ENCODE measurements at regions not wholly inside any gene's neighbourhood (a gene's known extent, or its start where the extent isn't known, plus 50 kb on each side); places are given as distances from the start of the nearest gene placed in this dataset.

- no peak for DNase-seq (ENCODE audit: low spot score)
- H3K27me3 ChIP-seq (ENCODE audit: control insufficient read depth in 4 of 4, insufficient read depth in 4 of 4, low read length in 3 of 4): peaks cover 0 to 3% (median 0%) of the 10 kb centered on the region in 4 donors
- no peaks in the 10 kb centered on the region for H3K36me3 ChIP-seq (ENCODE audit: control insufficient read depth in 4 of 4, insufficient read depth in 3 of 4, low read depth in 1 of 4, low read length in 3 of 4)
- H3K27ac ChIP-seq (ENCODE audit: low read depth in 1 of 2, low read length in 2 of 2): no peak overlapping the region
- WGBS: 98% methylated on average over 2 of the region's 2 CpGs
- no peak overlapping the region for H3K4me3 ChIP-seq (ENCODE audit: low read depth in 1 of 3, low read length in 3 of 3)
- peaks cover 0 to 6% (median 0%) of the 10 kb centered on the region in 4 donors for H3K4me1 ChIP-seq (ENCODE audit: control insufficient read depth in 4 of 4, insufficient read depth in 4 of 4, low read length in 3 of 4)
- no peak overlapping the region for H3K9ac ChIP-seq (ENCODE audit: low read depth in 1 of 2, low read length in 2 of 2)
- no peaks in the 10 kb centered on the region for H3K9me3 ChIP-seq (ENCODE audit: control insufficient read depth in 4 of 4, low read length in 3 of 4)
- TF ChIP-seq TAF1 (conservative IDR thresholded peaks at IDR 0.05) (no peak), ATF3 (IDR thresholded peaks at IDR 0.05) (no peak)
Measured at GRCh38 chr9:88796947-88797346, 194.3 kb upstream of the S1PR3 start.

GRCh38 chr9:88798476-88798875 is 192.8 kb upstream of the S1PR3 start:
- no peak overlapping the region for H3K27ac ChIP-seq (ENCODE audit: low read depth in 1 of 2, low read length in 2 of 2)
- H3K9me3 ChIP-seq (ENCODE audit: control insufficient read depth in 4 of 4, low read length in 3 of 4): peaks cover 0 to 3% (median 0%) of the 10 kb centered on the region in 4 donors
- no peak overlapping the region for H3K9ac ChIP-seq (ENCODE audit: low read depth in 1 of 2, low read length in 2 of 2)
- 92% methylated on average over 4 of the region's 4 CpGs for WGBS
- peaks cover 0 to 6% (median 0%) of the 10 kb centered on the region in 4 donors for H3K4me1 ChIP-seq (ENCODE audit: control insufficient read depth in 4 of 4, insufficient read depth in 4 of 4, low read length in 3 of 4)
- H3K4me3 ChIP-seq (ENCODE audit: low read depth in 1 of 3, low read length in 3 of 3): no peak overlapping the region
- peaks cover 0 to 3% (median 0%) of the 10 kb centered on the region in 4 donors for H3K27me3 ChIP-seq (ENCODE audit: control insufficient read depth in 4 of 4, insufficient read depth in 4 of 4, low read length in 3 of 4)
- no peak for DNase-seq (ENCODE audit: low spot score)
- TF ChIP-seq FOXA1 (IDR thresholded peaks at IDR 0.05): no peak
- TF ChIP-seq TAF1 (conservative IDR thresholded peaks at IDR 0.05): no peak
- no peak for TF ChIP-seq GABPA (IDR thresholded peaks at IDR 0.05 in 1 of 2, conservative IDR thresholded peaks at IDR 0.05 in 1 of 2)
- no peak for TF ChIP-seq JUND (IDR thresholded peaks at IDR 0.05)
- TF ChIP-seq ATF3 (IDR thresholded peaks at IDR 0.05): no peak
- no peak for TF ChIP-seq YY1 (IDR thresholded peaks at IDR 0.05)
- TF ChIP-seq HNF4A (conservative IDR thresholded peaks at IDR 0.05): no peak
- TF ChIP-seq FOXA2 (IDR thresholded peaks at IDR 0.05): no peak
- TF ChIP-seq REST (IDR thresholded peaks at IDR 0.05): no peak
- no peak for TF ChIP-seq RAD21 (IDR thresholded peaks at IDR 0.05)
- no peak for TF ChIP-seq RXRA (IDR thresholded peaks at IDR 0.05)
- no peak for TF ChIP-seq HNF4G (IDR thresholded peaks at IDR 0.05)
- H3K36me3 ChIP-seq (ENCODE audit: control insufficient read depth in 4 of 4, insufficient read depth in 3 of 4, low read depth in 1 of 4, low read length in 3 of 4): no peaks in the 10 kb centered on the region

- Histone ChIP-seq H3K36me3 (ENCODE audit: control insufficient read depth in 4 of 4, insufficient read depth in 3 of 4, low read depth in 1 of 4, low read length in 3 of 4) (no peaks in the 10 kb centered on the region), H3K27me3 (ENCODE audit: control insufficient read depth in 4 of 4, insufficient read depth in 4 of 4, low read length in 3 of 4) (peaks cover 0 to 3% (median 0%) of the 10 kb centered on the region in 4 donors), H3K27ac (ENCODE audit: low read depth in 1 of 2, low read length in 2 of 2) (no peak overlapping the region), H3K9me3 (ENCODE audit: control insufficient read depth in 4 of 4, low read length in 3 of 4) (peaks cover 0 to 3% (median 0%) of the 10 kb centered on the region in 4 donors), H3K4me3 (ENCODE audit: low read depth in 1 of 3, low read length in 3 of 3) (no peak overlapping the region), H3K9ac (ENCODE audit: low read depth in 1 of 2, low read length in 2 of 2) (no peak overlapping the region), H3K4me1 (ENCODE audit: control insufficient read depth in 4 of 4, insufficient read depth in 4 of 4, low read length in 3 of 4) (peaks cover 0 to 6% (median 0%) of the 10 kb centered on the region in 4 donors)
- no peak for TF ChIP-seq ATF3 (IDR thresholded peaks at IDR 0.05)
- no peak for TF ChIP-seq ZBTB33 (IDR thresholded peaks at IDR 0.05)
- no peak for TF ChIP-seq FOXA1 (IDR thresholded peaks at IDR 0.05)
- TF ChIP-seq RAD21 (IDR thresholded peaks at IDR 0.05): no peak
- TF ChIP-seq SP1 (IDR thresholded peaks at IDR 0.05): no peak
- no peak for TF ChIP-seq HNF4A (conservative IDR thresholded peaks at IDR 0.05)
- no peak for TF ChIP-seq RXRA (IDR thresholded peaks at IDR 0.05)
- no peak for TF ChIP-seq EGR1 (IDR thresholded peaks at IDR 0.05; ENCODE audit: low read depth in 2 of 2)
- no peak for TF ChIP-seq FOXA2 (IDR thresholded peaks at IDR 0.05)
- no peak for TF ChIP-seq CTCF (IDR thresholded peaks at IDR 0.05; ENCODE audit: low read depth, low read length, missing input control)
- DNase-seq (ENCODE audit: low spot score): no peak
- WGBS: 45% methylated on average over 6 of the region's 6 CpGs
Measured at GRCh38 chr9:88799541-88800328, 191.5 kb upstream of the S1PR3 start.

Data from liver (tissue), 8 donors.